VCaP (cell line): ENCODE measurements at regions not wholly inside any gene's neighbourhood (a gene's known extent, or its start where the extent isn't known, plus 50 kb on each side); places are given as distances from the start of the nearest gene placed in this dataset.

Experiments
- H3K27ac ChIP-seq: fragments of 450-650 bp; 2 replicates; pipeline ENCODE4 v1.5.1; 2017
- TF ChIP-seq, protein P1 (sequence below): fragments of 450-650 bp; conservative IDR thresholded peaks from 2 replicates; pipeline ENCODE4 v1.5.1; 2017; ENCODE audit warnings: mild to moderate bottlenecking, moderate library complexity

DNA sequence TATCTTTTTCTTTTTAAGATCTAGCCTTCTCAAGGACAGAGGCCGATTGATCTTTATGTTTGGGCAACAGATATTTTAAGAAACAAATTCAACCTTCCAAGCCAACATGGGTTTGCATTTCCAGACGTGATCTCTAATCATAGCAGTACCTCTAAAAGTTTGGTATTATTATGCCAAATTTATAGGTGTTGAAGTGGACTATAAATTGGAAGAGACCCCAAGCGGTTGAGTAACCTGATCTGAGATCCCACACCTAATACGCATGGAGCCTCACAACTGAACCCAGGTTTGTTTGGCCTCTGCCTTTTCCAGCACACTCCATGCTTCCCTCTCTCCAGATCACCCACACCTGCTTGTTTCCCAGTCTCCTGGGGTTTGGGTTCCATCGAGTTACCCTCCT lies 116.5 kb downstream of the DDX1 start:
- TF ChIP-seq, protein P1, sequence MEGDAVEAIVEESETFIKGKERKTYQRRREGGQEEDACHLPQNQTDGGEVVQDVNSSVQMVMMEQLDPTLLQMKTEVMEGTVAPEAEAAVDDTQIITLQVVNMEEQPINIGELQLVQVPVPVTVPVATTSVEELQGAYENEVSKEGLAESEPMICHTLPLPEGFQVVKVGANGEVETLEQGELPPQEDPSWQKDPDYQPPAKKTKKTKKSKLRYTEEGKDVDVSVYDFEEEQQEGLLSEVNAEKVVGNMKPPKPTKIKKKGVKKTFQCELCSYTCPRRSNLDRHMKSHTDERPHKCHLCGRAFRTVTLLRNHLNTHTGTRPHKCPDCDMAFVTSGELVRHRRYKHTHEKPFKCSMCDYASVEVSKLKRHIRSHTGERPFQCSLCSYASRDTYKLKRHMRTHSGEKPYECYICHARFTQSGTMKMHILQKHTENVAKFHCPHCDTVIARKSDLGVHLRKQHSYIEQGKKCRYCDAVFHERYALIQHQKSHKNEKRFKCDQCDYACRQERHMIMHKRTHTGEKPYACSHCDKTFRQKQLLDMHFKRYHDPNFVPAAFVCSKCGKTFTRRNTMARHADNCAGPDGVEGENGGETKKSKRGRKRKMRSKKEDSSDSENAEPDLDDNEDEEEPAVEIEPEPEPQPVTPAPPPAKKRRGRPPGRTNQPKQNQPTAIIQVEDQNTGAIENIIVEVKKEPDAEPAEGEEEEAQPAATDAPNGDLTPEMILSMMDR: no peak
- no peak overlapping the region for H3K27ac ChIP-seq

DNA sequence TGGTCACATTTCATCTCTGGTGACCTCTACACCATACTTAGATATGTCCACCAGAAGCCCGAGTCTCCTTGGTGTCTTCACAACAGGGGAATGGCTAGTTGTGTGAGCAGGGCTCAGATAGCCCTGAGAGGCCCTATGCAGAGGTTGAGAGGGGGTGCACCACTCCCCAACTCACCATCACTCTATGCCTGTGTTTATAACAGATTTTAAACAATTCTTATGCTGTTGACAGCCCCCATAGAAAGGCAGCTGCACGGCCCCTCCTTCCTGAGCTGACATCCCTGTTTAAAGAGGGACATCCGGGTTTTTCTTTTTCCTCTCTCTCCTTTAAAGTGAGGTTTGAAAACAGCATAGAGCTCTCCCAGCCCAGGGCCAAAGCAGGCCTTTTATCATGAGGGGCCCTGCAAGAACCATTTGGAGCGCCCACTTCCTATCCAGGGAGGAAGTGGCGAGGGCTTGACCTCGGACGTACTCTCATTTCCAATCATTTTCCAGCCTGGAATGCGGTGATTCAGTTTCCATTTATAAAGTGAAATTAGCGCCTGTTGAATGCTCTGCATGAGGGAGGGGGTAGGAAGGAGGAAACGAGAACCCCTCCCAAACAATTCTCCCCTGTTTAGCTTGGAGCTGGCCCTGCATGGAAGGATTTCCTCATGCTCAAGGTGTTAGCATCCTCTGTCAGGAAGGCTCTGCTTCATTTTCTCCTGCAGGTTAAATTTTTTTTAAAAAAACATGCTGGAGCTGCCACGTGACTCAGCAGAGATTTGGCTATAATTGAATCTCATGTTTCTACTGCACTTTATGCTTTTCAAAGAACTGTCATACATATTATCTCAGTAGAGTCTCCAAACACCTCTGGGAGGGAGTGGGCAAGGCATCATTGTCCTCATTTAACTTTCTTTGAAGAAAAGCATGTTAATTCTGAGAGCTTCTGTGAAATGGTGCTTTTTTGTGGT lies 117.5 kb downstream of the DDX1 start:
- no peak overlapping the region for H3K27ac ChIP-seq
- TF ChIP-seq, protein P1: no peak

DNA sequence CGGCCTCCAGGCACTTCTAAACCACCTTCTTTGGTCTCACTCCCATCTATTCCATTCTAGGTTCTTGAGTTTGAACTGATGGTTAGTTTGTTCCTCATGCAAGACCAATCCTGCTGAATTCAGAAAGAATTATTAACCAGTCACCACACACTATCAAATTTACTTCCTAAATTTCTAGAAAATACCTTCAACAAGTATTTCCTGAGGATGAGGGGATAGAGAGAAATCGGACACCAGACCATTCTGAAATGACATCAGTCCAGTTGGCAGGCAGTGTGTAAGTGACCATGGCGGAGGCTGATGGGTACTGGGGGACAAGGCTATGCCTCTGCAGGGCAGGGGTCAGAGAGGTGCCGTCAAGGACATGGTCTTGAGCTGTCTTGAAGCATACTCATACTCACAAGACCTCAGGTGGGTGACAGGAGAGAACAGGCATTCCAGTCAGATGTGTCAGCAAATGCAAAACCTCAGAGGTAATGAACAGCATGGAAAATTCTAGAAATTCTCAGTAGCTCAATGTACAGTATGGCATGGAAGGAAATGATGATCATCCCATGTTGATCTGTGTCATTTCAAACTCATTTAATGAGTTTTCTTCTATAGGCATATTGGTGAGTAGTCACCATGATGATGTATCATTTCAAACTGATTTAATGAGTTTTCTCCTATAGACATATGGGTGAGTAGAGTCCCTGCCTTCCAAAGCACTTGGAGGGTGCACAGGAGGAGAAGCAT lies 119.6 kb downstream of the DDX1 start:
- TF ChIP-seq, protein P1: no peak
- H3K27ac ChIP-seq: no peak overlapping the region

DNA sequence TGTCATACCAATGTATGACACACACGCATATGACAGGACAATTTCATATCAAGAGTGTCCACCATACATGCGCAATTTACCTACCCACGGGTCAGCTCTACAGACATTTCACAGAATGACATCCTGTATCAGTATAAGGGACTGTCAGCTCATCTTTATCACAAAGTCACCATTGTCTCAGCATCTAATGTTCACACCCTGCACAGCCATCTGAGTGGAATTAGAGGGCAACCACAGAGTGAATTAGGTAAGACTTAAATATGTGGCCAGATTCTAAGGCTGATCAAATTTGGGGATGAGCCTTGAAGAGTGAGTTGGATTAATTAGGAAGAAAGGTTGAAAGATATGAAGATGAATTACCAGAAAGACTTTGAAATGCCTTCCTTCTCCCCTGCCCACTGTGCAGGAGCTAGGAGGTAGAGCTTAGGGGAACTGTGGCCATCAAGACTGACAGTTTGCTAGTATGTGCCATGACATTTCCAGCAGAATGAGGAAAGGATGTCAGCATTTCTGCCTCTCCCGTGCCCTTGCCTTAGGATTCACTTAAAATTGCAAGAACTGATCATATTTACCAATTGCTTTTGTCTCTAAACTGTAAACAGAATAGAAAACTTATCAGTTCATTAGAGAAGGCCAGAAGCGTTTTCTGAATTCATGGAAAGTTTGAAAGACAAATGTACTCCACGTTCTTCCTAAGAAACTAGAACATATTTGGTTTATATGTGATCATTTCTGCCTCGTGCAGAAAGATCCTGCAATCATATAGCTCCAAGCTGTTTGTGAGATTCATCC lies 121.1 kb downstream of the DDX1 start:
- TF ChIP-seq, protein P1: no peak
- H3K27ac ChIP-seq: no peak overlapping the region

DNA sequence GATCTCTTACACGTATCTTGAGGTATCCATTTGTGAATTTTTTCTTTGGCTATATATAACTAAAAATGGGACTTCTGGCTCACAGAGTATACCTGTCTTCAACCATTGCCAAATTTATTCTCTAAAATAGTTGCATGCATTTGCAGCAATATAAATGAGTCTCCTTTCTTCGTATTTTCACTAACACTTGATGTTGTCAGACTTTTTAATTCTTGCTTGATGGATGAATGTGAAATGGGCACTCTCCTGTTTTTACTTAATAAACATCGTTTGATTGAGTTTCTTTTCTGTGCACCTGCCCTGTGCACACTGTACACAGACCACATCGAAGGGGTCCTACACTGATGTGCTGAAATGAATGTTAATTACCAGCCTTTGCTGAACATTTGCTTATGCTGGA lies 121.8 kb downstream of the DDX1 start:
- no peak overlapping the region for H3K27ac ChIP-seq
- TF ChIP-seq, protein P1: no peak

DNA sequence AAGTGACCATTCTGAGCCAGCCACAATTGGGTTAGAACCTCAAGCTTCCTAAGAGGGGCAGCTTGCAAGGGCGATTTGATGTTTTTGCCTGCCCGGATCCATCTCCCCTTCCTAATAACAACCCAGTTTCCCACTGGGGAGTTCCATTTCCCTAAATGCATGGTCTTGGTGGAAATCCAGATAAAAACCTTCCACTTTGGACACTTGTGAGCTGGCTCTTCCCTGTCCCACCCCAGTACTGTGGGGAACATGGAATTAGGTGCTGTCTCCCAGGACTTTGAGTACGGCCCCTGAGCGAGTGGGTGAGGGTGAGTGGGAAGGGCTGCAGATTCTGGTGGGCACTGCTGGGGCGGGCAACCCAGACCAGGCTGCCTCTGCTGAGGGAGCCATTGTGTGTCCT lies 122.3 kb downstream of the DDX1 start:
- TF ChIP-seq, protein P1: no peak
- no peak overlapping the region for H3K27ac ChIP-seq

DNA sequence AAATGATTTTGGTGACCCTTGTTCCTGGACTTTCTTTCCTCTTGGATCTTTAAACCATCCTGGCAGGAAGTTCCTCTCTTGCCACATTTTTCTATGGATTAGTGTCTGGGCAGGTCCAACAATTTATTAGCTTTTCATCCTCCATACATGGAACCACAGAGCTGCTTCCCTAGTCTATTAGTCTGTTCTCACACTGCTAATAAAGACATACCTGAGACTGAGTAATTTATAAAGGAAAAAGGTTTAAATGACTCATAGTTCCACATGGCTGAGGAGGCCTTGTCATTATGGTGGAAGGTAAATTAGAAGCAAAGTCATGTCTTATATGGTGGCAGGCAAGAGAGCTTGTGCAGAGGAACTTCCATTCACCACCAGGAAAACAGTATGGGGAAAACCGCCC lies 122.9 kb downstream of the DDX1 start:
- TF ChIP-seq, protein P1: no peak
- no peak overlapping the region for H3K27ac ChIP-seq
